H1 (cell line): ENCODE measurements at regions not wholly inside any gene's neighbourhood (a gene's known extent, or its start where the extent isn't known, plus 50 kb on each side); places are given as distances from the start of the nearest gene placed in this dataset.

Experiments
- EP300 ChIP-seq, 2 experiments: IDR thresholded peaks; 1 replicate in 1 of 2; 2 replicates in 1 of 2; pipeline ENCODE4 v1.6.1; 2011 to 2012; ENCODE audit warnings: low read depth in 2 of 2, low read length in 2 of 2, mild to moderate bottlenecking in 2 of 2, borderline replicate concordance in 1 of 2, inconsistent platforms in 1 of 2, moderate library complexity in 1 of 2
- POLR2A ChIP-seq, 2 experiments: IDR thresholded peaks; 1 replicate in 1 of 2; 2 replicates in 1 of 2; pipeline ENCODE4 v1.6.1; 2011; ENCODE audit warnings: low read depth in 2 of 2, low read length in 2 of 2, mild to moderate bottlenecking in 2 of 2; ENCODE audit errors: control extremely low read depth in 1 of 2
- RAD21 ChIP-seq, 2 experiments: IDR thresholded peaks in 1 of 2; conservative IDR thresholded peaks in 1 of 2; 2 replicates each; pipeline ENCODE4 v1.6.1; 2011; ENCODE audit warnings: low read depth in 2 of 2, low read length in 2 of 2, improper control_type of control experiment in 1 of 2, inconsistent platforms in 1 of 2, mild to moderate bottlenecking in 1 of 2, moderate library complexity in 1 of 2
- RFX5 ChIP-seq: IDR thresholded peaks from 2 replicates; pipeline ENCODE4 v1.6.1; 2011; ENCODE audit warnings: low read depth, low read length, improper control_type of control experiment, borderline replicate concordance
- SRF ChIP-seq: IDR thresholded peaks from 2 replicates; pipeline ENCODE4 v1.6.1; 2011; ENCODE audit warnings: mild to moderate bottlenecking, low read depth, low read length, moderate library complexity
- ZNF274 ChIP-seq: IDR thresholded peaks from 2 replicates; pipeline ENCODE4 v1.7.0; 2012; ENCODE audit warnings: low read length, borderline replicate concordance; ENCODE audit errors: extremely low read depth
- TF ChIP-seq, protein P1 (sequence below): IDR thresholded peaks from 2 replicates; pipeline ENCODE4 v1.6.1; 2012; ENCODE audit warnings: inconsistent platforms
- TF ChIP-seq, protein P2 (sequence below), 3 experiments: IDR thresholded peaks; 1 replicate in 2 of 3; 2 replicates in 1 of 3; pipeline versions ENCODE4 v1.5.1 to v1.6.1; 2011; ENCODE audit warnings: low read length in 3 of 3, mild to moderate bottlenecking in 3 of 3, inconsistent platforms in 2 of 3, low read depth in 1 of 3, moderate library complexity in 1 of 3; ENCODE audit not compliant: insufficient read depth in 1 of 3; ENCODE audit errors: control extremely low read depth in 1 of 3

DNA sequence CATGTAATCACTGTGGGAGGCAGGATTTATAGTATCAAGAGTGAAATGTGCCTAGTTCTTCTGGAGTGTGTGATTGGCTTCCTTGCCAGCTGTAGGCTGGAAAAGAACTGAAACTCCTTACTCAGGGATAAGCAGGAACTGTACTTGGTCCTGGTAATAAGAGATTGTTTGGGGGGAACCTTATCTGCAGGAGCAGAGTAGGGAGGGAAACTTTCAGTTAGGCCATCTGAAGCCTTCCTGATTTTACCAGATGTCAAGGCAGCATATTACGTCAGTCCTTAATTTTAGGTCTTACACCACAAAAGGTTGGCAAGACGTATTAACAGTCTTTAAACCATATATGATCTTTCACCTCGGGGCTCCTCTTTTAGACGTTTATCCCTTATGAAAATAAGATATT is 231.5 kb upstream of the FMR1 start:
- TF ChIP-seq EP300 (IDR thresholded peaks at IDR 0.05; ENCODE audit: borderline replicate concordance in 1 of 2, low read depth in 2 of 2, low read length in 2 of 2) (no peak), SRF (no peak), RFX5 (no peak), POLR2A (IDR thresholded peaks at IDR 0.05; ENCODE audit: control extremely low read depth in 1 of 2, low read depth in 2 of 2, low read length in 2 of 2) (no peak), ZNF274 (no peak), RAD21 (IDR thresholded peaks at IDR 0.05 in 1 of 2, conservative IDR thresholded peaks at IDR 0.05 in 1 of 2; ENCODE audit: low read depth in 2 of 2, low read length in 2 of 2) (no peak)
- TF ChIP-seq, protein P1, sequence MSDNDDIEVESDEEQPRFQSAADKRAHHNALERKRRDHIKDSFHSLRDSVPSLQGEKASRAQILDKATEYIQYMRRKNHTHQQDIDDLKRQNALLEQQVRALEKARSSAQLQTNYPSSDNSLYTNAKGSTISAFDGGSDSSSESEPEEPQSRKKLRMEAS, result no peak
- TF ChIP-seq, protein P2, sequence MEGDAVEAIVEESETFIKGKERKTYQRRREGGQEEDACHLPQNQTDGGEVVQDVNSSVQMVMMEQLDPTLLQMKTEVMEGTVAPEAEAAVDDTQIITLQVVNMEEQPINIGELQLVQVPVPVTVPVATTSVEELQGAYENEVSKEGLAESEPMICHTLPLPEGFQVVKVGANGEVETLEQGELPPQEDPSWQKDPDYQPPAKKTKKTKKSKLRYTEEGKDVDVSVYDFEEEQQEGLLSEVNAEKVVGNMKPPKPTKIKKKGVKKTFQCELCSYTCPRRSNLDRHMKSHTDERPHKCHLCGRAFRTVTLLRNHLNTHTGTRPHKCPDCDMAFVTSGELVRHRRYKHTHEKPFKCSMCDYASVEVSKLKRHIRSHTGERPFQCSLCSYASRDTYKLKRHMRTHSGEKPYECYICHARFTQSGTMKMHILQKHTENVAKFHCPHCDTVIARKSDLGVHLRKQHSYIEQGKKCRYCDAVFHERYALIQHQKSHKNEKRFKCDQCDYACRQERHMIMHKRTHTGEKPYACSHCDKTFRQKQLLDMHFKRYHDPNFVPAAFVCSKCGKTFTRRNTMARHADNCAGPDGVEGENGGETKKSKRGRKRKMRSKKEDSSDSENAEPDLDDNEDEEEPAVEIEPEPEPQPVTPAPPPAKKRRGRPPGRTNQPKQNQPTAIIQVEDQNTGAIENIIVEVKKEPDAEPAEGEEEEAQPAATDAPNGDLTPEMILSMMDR (IDR thresholded peaks at IDR 0.05; ENCODE audit: control extremely low read depth in 1 of 3, insufficient read depth in 1 of 3, low read depth in 1 of 3, low read length in 3 of 3), result no peak
